Left renal cortex interstitium (tissue), 4 donors: ENCODE measurements at regions not wholly inside any gene's neighbourhood (a gene's known extent, or its start where the extent isn't known, plus 50 kb on each side); places are given as distances from the start of the nearest gene placed in this dataset.

Source experiments
- DNase-seq, 4 donors: peaks; one replicate each; pipeline ENCODE4 v3.0.0-alpha.2; 2013; ENCODE audit warnings: low read depth in 4 of 4, low spot score in 2 of 4, missing footprints in 1 of 4

GRCh38 chr14:56491299-56492285 lies 88.0 kb upstream of the TMEM260 start:
- peak; percentile 26 to 59 (median 28) for DNase-seq

GRCh38 chr14:56494167-56494566 lies 85.4 kb upstream of the TMEM260 start:
- DNase-seq: no peak

GRCh38 chr14:56498112-56498511 lies 81.5 kb upstream of the TMEM260 start:
- DNase-seq: no peak

- DNase-seq: no peak
Measured at GRCh38 chr14:56501909-56502530, 77.6 kb upstream of the TMEM260 start.

- DNase-seq: no peak
Measured at GRCh38 chr14:56505361-56505760, 74.2 kb upstream of the TMEM260 start.

- no peak for DNase-seq
Measured at GRCh38 chr14:56512521-56512920, 67.1 kb upstream of the TMEM260 start.

- no peak for DNase-seq
Measured at GRCh38 chr14:56514663-56515371, 64.8 kb upstream of the TMEM260 start.

- DNase-seq: no peak
Measured at GRCh38 chr14:56515739-56516138, 63.9 kb upstream of the TMEM260 start.

- DNase-seq: no peak
Measured at GRCh38 chr14:56522403-56522802, 57.2 kb upstream of the TMEM260 start.

- DNase-seq: no peak
Measured at GRCh38 chr14:56524971-56525677, 54.5 kb upstream of the TMEM260 start.

- no peak for DNase-seq
Measured at GRCh38 chr14:56528927-56529326, 50.7 kb upstream of the TMEM260 start.
